ENCODE measurements at regions not wholly inside any gene's neighbourhood (a gene's known extent, or its start where the extent isn't known, plus 50 kb on each side); places are given as distances from the start of the nearest gene placed in this dataset.

GRCh38 chr2:54042341-54042740 is 71.5 kb upstream of the PSME4 start:
- no peak for TF ChIP-seq CTCF (conservative IDR thresholded peaks at IDR 0.05; ENCODE audit: low read length)
- TF ChIP-seq EZH2phosphoT487 (IDR thresholded peaks at IDR 0.05; ENCODE audit: borderline replicate concordance), result no peak

Data from Loucy (cell line).